Uterus (tissue), 3 donors: ENCODE measurements at regions not wholly inside any gene's neighbourhood (a gene's known extent, or its start where the extent isn't known, plus 50 kb on each side); places are given as distances from the start of the nearest gene placed in this dataset.

Experiments
- DNase-seq, 2 donors: peaks; one replicate each; pipeline ENCODE4 v3.0.0-alpha.2; 2019 to 2020
- H3K27ac ChIP-seq, 2 donors: fragments of 200-600 bp; sonication (generic); 1 replicate in 1 of 2; 2 replicates in 1 of 2; pipeline ENCODE4 v1.5.1; 2016 to 2018
- H3K27me3 ChIP-seq, 2 donors: fragments of 200-600 bp; sonication (generic); one replicate each; pipeline ENCODE4 v1.5.1; 2018 to 2019; ENCODE audit warnings: control low read depth in 1 of 2
- H3K36me3 ChIP-seq, 2 donors: fragments of 200-600 bp; sonication (generic); one replicate each; pipeline ENCODE4 v1.5.1; 2019; ENCODE audit warnings: control low read depth in 1 of 2
- H3K4me1 ChIP-seq, 2 donors: fragments of 200-600 bp; sonication (generic); one replicate each; pipeline ENCODE4 v1.5.1; 2018 to 2019; ENCODE audit warnings: control low read depth in 1 of 2
- H3K4me3 ChIP-seq, 2 donors: fragments of 200-600 bp; sonication (generic); 1 replicate in 1 of 2; 2 replicates in 1 of 2; pipeline ENCODE4 v1.5.1; 2018 to 2019; ENCODE audit warnings: mild to moderate bottlenecking in 1 of 2
- H3K9me3 ChIP-seq, 2 donors: fragments of 200-600 bp; sonication (generic); one replicate each; pipeline ENCODE4 v1.5.1; 2019; ENCODE audit warnings: control low read depth in 1 of 2
- CTCF ChIP-seq, 4 experiments: fragments of 200-600 bp in 2 of 4; fragments of 450-650 bp in 2 of 4; sonication (generic) in 2 of 4; IDR thresholded peaks; one replicate each; pipeline ENCODE4 v1.5.1; 2016 to 2019; ENCODE audit warnings: antibody characterized with exemption in 4 of 4, mild to moderate bottlenecking in 2 of 4, moderate library complexity in 1 of 4
- POLR2A ChIP-seq, 2 donors: fragments of 450-650 bp; IDR thresholded peaks; one replicate each; pipeline ENCODE4 v1.6.1; 2016; ENCODE audit warnings: antibody characterized with exemption in 2 of 2, mild to moderate bottlenecking in 1 of 2, moderate library complexity in 1 of 2
- intact Hi-C: fragments of 100-400 bp; cut with DNase I; formaldehyde crosslinking; loops from one replicate; pipeline ENCODE4 v1.15.1; 2023; ENCODE audit warnings: low total_unique reads
- donor health status: DM: yes; HTN: yes; CAD: no.

GRCh38 chr4:160611181-160611580 lies 1508.3 kb downstream of the RAPGEF2 start:
- intact Hi-C loops: no loop called here
- Histone ChIP-seq H3K27me3 (no peaks in the 10 kb centered on the region), H3K36me3 (no peaks in the 10 kb centered on the region), H3K4me1 (no peaks in the 10 kb centered on the region), H3K9me3 (no peaks in the 10 kb centered on the region), H3K4me3 (no peak overlapping the region), H3K27ac (no peak overlapping the region)
- TF ChIP-seq CTCF (IDR thresholded peaks at IDR 0.05): no peak
- TF ChIP-seq POLR2A (IDR thresholded peaks at IDR 0.05): no peak
- no peak for DNase-seq

GRCh38 chr4:160631044-160631443 lies 1528.2 kb downstream of the RAPGEF2 start:
- H3K4me1 ChIP-seq: no peaks in the 10 kb centered on the region
- no peak overlapping the region for H3K4me3 ChIP-seq
- no peaks in the 10 kb centered on the region for H3K27me3 ChIP-seq
- no peaks in the 10 kb centered on the region for H3K36me3 ChIP-seq
- no peak for DNase-seq
- no peak for TF ChIP-seq CTCF (IDR thresholded peaks at IDR 0.05)
- TF ChIP-seq POLR2A (IDR thresholded peaks at IDR 0.05): no peak
- H3K27ac ChIP-seq: no peak overlapping the region
- no peaks in the 10 kb centered on the region for H3K9me3 ChIP-seq
- intact Hi-C loops: no loop called here

- no peak for DNase-seq
- H3K4me1 ChIP-seq: no peaks in the 10 kb centered on the region
- H3K27ac ChIP-seq: no peak overlapping the region
- no peaks in the 10 kb centered on the region for H3K36me3 ChIP-seq
- no peak overlapping the region for H3K4me3 ChIP-seq
- intact Hi-C loops: no loop called here
- no peaks in the 10 kb centered on the region for H3K27me3 ChIP-seq
- TF ChIP-seq POLR2A (IDR thresholded peaks at IDR 0.05): no peak
- no peak for TF ChIP-seq CTCF (IDR thresholded peaks at IDR 0.05)
- H3K9me3 ChIP-seq: no peaks in the 10 kb centered on the region
Observed at GRCh38 chr4:160652790-160653189, 1511.0 kb downstream of the FSTL5 start.

GRCh38 chr4:160675550-160675949 lies 1488.2 kb downstream of the FSTL5 start:
- Histone ChIP-seq H3K27me3 (no peaks in the 10 kb centered on the region), H3K36me3 (no peaks in the 10 kb centered on the region), H3K9me3 (no peaks in the 10 kb centered on the region), H3K4me1 (no peaks in the 10 kb centered on the region), H3K4me3 (no peak overlapping the region), H3K27ac (no peak overlapping the region)
- intact Hi-C loops: no loop called here
- no peak for DNase-seq
- no peak for TF ChIP-seq CTCF (IDR thresholded peaks at IDR 0.05)
- TF ChIP-seq POLR2A (IDR thresholded peaks at IDR 0.05): no peak

- Histone ChIP-seq H3K27me3 (no peaks in the 10 kb centered on the region), H3K4me3 (no peak overlapping the region), H3K9me3 (no peaks in the 10 kb centered on the region), H3K27ac (no peak overlapping the region), H3K4me1 (no peaks in the 10 kb centered on the region), H3K36me3 (no peaks in the 10 kb centered on the region)
- DNase-seq: no peak
- TF ChIP-seq POLR2A (IDR thresholded peaks at IDR 0.05) (no peak), CTCF (IDR thresholded peaks at IDR 0.05) (no peak)
- intact Hi-C loops: no loop called here
Observed at GRCh38 chr4:160685729-160686128, 1478.1 kb downstream of the FSTL5 start.
